GM12878 (cell line): ENCODE measurements at regions not wholly inside any gene's neighbourhood (a gene's known extent, or its start where the extent isn't known, plus 50 kb on each side); places are given as distances from the start of the nearest gene placed in this dataset.

ENCODE experiments used
- ATAC-seq: fragments of 200-7000 bp; cut with Tn5 transposase; 3 replicates; pipeline ENCODE4 v1.9.1; 2020; ENCODE audit warnings: mild to moderate bottlenecking, moderate library complexity
- BruUV-seq: library from RNA; stranded (reverse); fragments of 400-500 nt; replicated peaks from 2 replicates; lab custom pipeline; 2021; lab: Mats Ljungman, UMichigan
- CTCF ChIA-PET: fragments of 300-600 bp; sonication (Branson Sonifier 250); formaldehyde crosslinking; extraction: SDS; loops from one replicate; lab custom pipeline; 2021; ENCODE audit warnings: inconsistent platforms; lab: Yijun Ruan, JAX
- POLR2A ChIA-PET: fragments of 350-600 bp; formaldehyde crosslinking; extraction: SDS; loops from one replicate; lab custom pipeline; 2021; ENCODE audit warnings: inconsistent platforms; lab: Charles Lee
- RAD21 ChIA-PET: fragments of 300-600 bp; sonication (Branson Sonifier 250); formaldehyde crosslinking; loops from one replicate; lab custom pipeline; 2023; ENCODE audit warnings: antibody characterized with exemption; ENCODE audit not compliant: unreplicated experiment; lab: Charles Lee
- SMC1A ChIA-PET: fragments of 300-600 bp; sonication (Branson Sonifier 250); formaldehyde crosslinking; loops from one replicate; lab custom pipeline; 2023; ENCODE audit not compliant: unreplicated experiment, uncharacterized antibody; lab: Charles Lee
- DNase-seq: peaks from one replicate; pipeline ENCODE4 v3.0.0-alpha.2; 2011; ENCODE audit warnings: low read depth, low spot score
- FAIRE-seq: peaks from 3 replicates; lab custom pipeline; 2011; peaks lifted over from hg19 to GRCh38; lab: Jason Lieb, UNC
- H2AFZ ChIP-seq: 2 replicates; pipeline ENCODE4 v1.6.0; 2011; ENCODE audit warnings: low read depth, low read length, control low read depth; ENCODE audit not compliant: control insufficient read depth
- H3K27ac ChIP-seq: 2 replicates; pipeline ENCODE4 v1.5.1; 2011; ENCODE audit warnings: control low read depth; ENCODE audit not compliant: control insufficient read depth, insufficient read depth
- H3K27me3 ChIP-seq, 2 experiments: replicated peaks in 1 of 2; 2 replicates each; pipeline versions ENCODE4 v1.6.0 to v1.6.1; 2011; ENCODE audit warnings: low read length in 1 of 2; ENCODE audit not compliant: control insufficient read depth in 2 of 2, insufficient read depth in 2 of 2
- H3K36me3 ChIP-seq, 2 experiments: 2 replicates each; pipeline ENCODE4 v1.5.1; 2011; ENCODE audit warnings: low read length in 1 of 2; ENCODE audit not compliant: control insufficient read depth in 2 of 2, insufficient read depth in 2 of 2
- H3K4me1 ChIP-seq: 2 replicates; pipeline ENCODE4 v1.6.1; 2011; ENCODE audit warnings: mild to moderate bottlenecking, low read length, moderate library complexity, mixed read lengths; ENCODE audit not compliant: control insufficient read depth, insufficient read depth
- H3K4me2 ChIP-seq: 2 replicates; pipeline ENCODE4 v1.6.0; 2011; ENCODE audit warnings: control low read depth; ENCODE audit not compliant: control insufficient read depth, insufficient read depth
- H3K4me3 ChIP-seq: fragments of 200-600 bp; sonication (generic); 2 replicates; pipeline ENCODE4 v1.5.1; 2016
- H3K79me2 ChIP-seq: 2 replicates; pipeline ENCODE4 v1.6.0; 2011; ENCODE audit warnings: low read length; ENCODE audit not compliant: control insufficient read depth, insufficient read depth
- H3K9ac ChIP-seq: 2 replicates; pipeline ENCODE4 v1.8.0; 2011; ENCODE audit warnings: low read length, control low read depth, mixed read lengths; ENCODE audit not compliant: control insufficient read depth, insufficient read depth
- H3K9me3 ChIP-seq: replicated peaks from 3 replicates; pipeline ENCODE4 v1.5.1; 2011; ENCODE audit warnings: mild to moderate bottlenecking, low read length; ENCODE audit not compliant: control insufficient read depth, insufficient read depth
- H4K20me1 ChIP-seq: 2 replicates; pipeline ENCODE4 v1.6.0; 2011; ENCODE audit not compliant: control insufficient read depth, insufficient read depth
- SMAD5 ChIP-seq: IDR thresholded peaks from 2 replicates; pipeline ENCODE4 v1.6.1; 2016; ENCODE audit warnings: antibody characterized with exemption, low read depth
- ZNF592 ChIP-seq: fragments of 450-650 bp; IDR thresholded peaks from 2 replicates; pipeline ENCODE4 v1.6.1; 2017; ENCODE audit warnings: mild to moderate bottlenecking, moderate library complexity
- WGBS: methylation state at CpG from one replicate; pipeline ENCODE4 v1.1.6; 2016; ENCODE audit warnings: low lambda C conversion rate; ENCODE audit not compliant: insufficient replicate concordance, insufficient coverage; ENCODE audit errors: missing lambda C conversion rate; 5-methylcytosine and 5-hydroxymethylcytosine counted together
- in situ Hi-C: fragments of 300-500 bp; cut with MboI; formaldehyde crosslinking; loops from 9 replicates; pipeline ENCODE4 v1.14.3; 2018; ENCODE audit warnings: mixed read lengths
- intact Hi-C: fragments of 100-400 bp; cut with micrococcal nuclease; formaldehyde crosslinking; loops from one replicate; pipeline ENCODE4 v1.14.2; 2022; ENCODE audit not compliant: unreplicated experiment

- no peak overlapping the region for H3K9ac ChIP-seq
- DNase-seq (no peak), ATAC-seq (no peak), FAIRE-seq (no peak)
- H3K79me2 ChIP-seq: no peaks in the 10 kb centered on the region
- ChIA-PET RAD21 (interaction anchor here (0.6 kb wide), 1 partner anchor 105 kb away, joined by 3 read pairs; no protein-coding TSS in a partner anchor), POLR2A (interaction anchor here (0.6 kb wide), 1 partner anchor 43 kb away, joined by 3 read pairs; no protein-coding TSS in a partner anchor), CTCF (no interaction called here), SMC1A (no interaction called here)
- BruUV-seq: no TSS peak
- in situ Hi-C loops: no loop called here
- 31% methylated on average over 10 of the region's 10 CpGs for WGBS
- intact Hi-C loops: no loop called here
- H3K9me3 ChIP-seq: no peaks in the 10 kb centered on the region
- no peaks in the 10 kb centered on the region for H3K36me3 ChIP-seq
- no peaks in the 10 kb centered on the region; the same call in 1 of the 2 replicates for H4K20me1 ChIP-seq
- no peak overlapping the region for H2AFZ ChIP-seq
- H3K4me1 ChIP-seq: no peaks in the 10 kb centered on the region
- TF ChIP-seq SMAD5 (no peak), ZNF592 (no peak)
- H3K27me3 ChIP-seq: no peaks in the 10 kb centered on the region; a peak in 2 of 4 replicates
- no peak overlapping the region for H3K4me3 ChIP-seq
- H3K27ac ChIP-seq: no peak overlapping the region
- no peak overlapping the region for H3K4me2 ChIP-seq
Observed at GRCh38 chr9:135415586-135415985, 64.0 kb upstream of the PPP1R26 start.
